Osteocyte (in vitro differentiated cells): ENCODE measurements at regions not wholly inside any gene's neighbourhood (a gene's known extent, or its start where the extent isn't known, plus 50 kb on each side); places are given as distances from the start of the nearest gene placed in this dataset.
"Not testable (repeated sequence)": the region's sequence is repeated elsewhere in the genome, so short reads cannot be mapped to it uniquely, and the experiment has no call there.

ENCODE experiments used
- DNase-seq: peaks from one replicate; pipeline ENCODE4 v3.0.0; 2021; ENCODE audit warnings: mixed read lengths; ENCODE audit not compliant: unreplicated experiment; ENCODE audit errors: extremely low spot score
- H3K27ac Mint-ChIP-seq: one replicate; pipeline ENCODE4 v1.8.0; 2021; ENCODE audit warnings: mild to moderate bottlenecking, mixed read lengths; ENCODE audit not compliant: unreplicated experiment
- H3K27me3 Mint-ChIP-seq: one replicate; pipeline ENCODE4 v1.8.0; 2021; ENCODE audit warnings: mixed read lengths; ENCODE audit not compliant: unreplicated experiment
- H3K36me3 Mint-ChIP-seq: one replicate; pipeline ENCODE4 v1.8.0; 2021; ENCODE audit warnings: mixed read lengths; ENCODE audit not compliant: unreplicated experiment
- H3K4me1 Mint-ChIP-seq: one replicate; pipeline ENCODE4 v1.8.0; 2021; ENCODE audit warnings: mixed read lengths; ENCODE audit not compliant: unreplicated experiment
- H3K4me3 Mint-ChIP-seq: one replicate; pipeline ENCODE4 v1.8.0; 2021; ENCODE audit warnings: mild to moderate bottlenecking, moderate library complexity, mixed read lengths; ENCODE audit not compliant: unreplicated experiment
- H3K9me3 Mint-ChIP-seq: one replicate; pipeline ENCODE4 v1.8.0; 2021; ENCODE audit warnings: mixed read lengths; ENCODE audit not compliant: unreplicated experiment
- CTCF ChIP-seq: fragments of 200-600 bp; sonication (generic); IDR thresholded peaks from 2 replicates; pipeline ENCODE4 v1.5.0; 2021; ENCODE audit warnings: antibody characterized with exemption, mild to moderate bottlenecking, moderate library complexity

- DNase-seq, H3K4me1 Mint-ChIP-seq, H3K27me3 Mint-ChIP-seq, H3K4me3 Mint-ChIP-seq, H3K36me3 Mint-ChIP-seq, H3K27ac Mint-ChIP-seq: not testable (repeated sequence)
- peaks cover 35% of the 10 kb centered on the region for H3K9me3 Mint-ChIP-seq
Measured at GRCh38 chr9:65413371-65413770, 128.4 kb upstream of the FOXD4L5 start.

GRCh38 chr9:65411901-65412300, 126.9 kb upstream of the FOXD4L5 start:
- H3K9me3 Mint-ChIP-seq, result peaks cover 41% of the 10 kb centered on the region
- no peak overlapping the region for H3K27ac Mint-ChIP-seq

GRCh38 chr9:65411336-65411735, 126.3 kb upstream of the FOXD4L5 start:
- H3K9me3 Mint-ChIP-seq, result peaks cover 41% of the 10 kb centered on the region
- no peak for DNase-seq
- no peak overlapping the region for H3K27ac Mint-ChIP-seq
- no peak for TF ChIP-seq CTCF
- H3K4me1 Mint-ChIP-seq, result no peaks in the 10 kb centered on the region
- H3K4me3 Mint-ChIP-seq, result no peak overlapping the region
- H3K27me3 Mint-ChIP-seq, result no peaks in the 10 kb centered on the region
- H3K36me3 Mint-ChIP-seq, result no peaks in the 10 kb centered on the region

More at GRCh38 chr9:65411901-65412300, 126.9 kb upstream of the FOXD4L5 start:
- DNase-seq, result no peak
- no peaks in the 10 kb centered on the region for H3K4me1 Mint-ChIP-seq
- H3K27me3 Mint-ChIP-seq, result no peaks in the 10 kb centered on the region
- TF ChIP-seq CTCF, result no peak
- no peaks in the 10 kb centered on the region for H3K36me3 Mint-ChIP-seq
- H3K4me3 Mint-ChIP-seq, result no peak overlapping the region

- H3K27me3 Mint-ChIP-seq, result no peaks in the 10 kb centered on the region
- no peaks in the 10 kb centered on the region for H3K36me3 Mint-ChIP-seq
- H3K9me3 Mint-ChIP-seq, result peaks cover 41% of the 10 kb centered on the region
- H3K27ac Mint-ChIP-seq, result no peak overlapping the region
- TF ChIP-seq CTCF, result no peak
- no peak overlapping the region for H3K4me3 Mint-ChIP-seq
- no peaks in the 10 kb centered on the region for H3K4me1 Mint-ChIP-seq
- DNase-seq, result no peak
Measured at GRCh38 chr9:65410926-65411325, 125.9 kb upstream of the FOXD4L5 start.

GRCh38 chr9:65409471-65409980, 124.5 kb upstream of the FOXD4L5 start:
- H3K4me1 Mint-ChIP-seq, result no peaks in the 10 kb centered on the region
- no peaks in the 10 kb centered on the region for H3K36me3 Mint-ChIP-seq
- H3K9me3 Mint-ChIP-seq, result peaks cover 27% of the 10 kb centered on the region
- H3K27me3 Mint-ChIP-seq, result no peaks in the 10 kb centered on the region
- DNase-seq, result no peak
- TF ChIP-seq CTCF, result no peak
- H3K4me3 Mint-ChIP-seq, result no peak overlapping the region
- no peak overlapping the region for H3K27ac Mint-ChIP-seq

GRCh38 chr9:65408806-65409205, 123.8 kb upstream of the FOXD4L5 start:
- peaks cover 24% of the 10 kb centered on the region for H3K9me3 Mint-ChIP-seq
- H3K27me3 Mint-ChIP-seq, H3K27ac Mint-ChIP-seq, DNase-seq, H3K4me3 Mint-ChIP-seq, H3K4me1 Mint-ChIP-seq, H3K36me3 Mint-ChIP-seq: not testable (repeated sequence)

GRCh38 chr9:65406625-65407024, 121.6 kb upstream of the FOXD4L5 start:
- not testable (repeated sequence) for H3K4me1 Mint-ChIP-seq, DNase-seq, H3K4me3 Mint-ChIP-seq, H3K36me3 Mint-ChIP-seq, H3K27me3 Mint-ChIP-seq, H3K27ac Mint-ChIP-seq
- H3K9me3 Mint-ChIP-seq, result peaks cover 27% of the 10 kb centered on the region

GRCh38 chr9:65405766-65406165, 120.8 kb upstream of the FOXD4L5 start:
- not testable (repeated sequence) for H3K36me3 Mint-ChIP-seq, H3K27me3 Mint-ChIP-seq, DNase-seq, H3K4me3 Mint-ChIP-seq, H3K4me1 Mint-ChIP-seq, H3K27ac Mint-ChIP-seq
- peaks cover 23% of the 10 kb centered on the region for H3K9me3 Mint-ChIP-seq
